Lower leg skin (tissue), 3 donors: ENCODE measurements at regions not wholly inside any gene's neighbourhood (a gene's known extent, or its start where the extent isn't known, plus 50 kb on each side); places are given as distances from the start of the nearest gene placed in this dataset.

ENCODE experiments used
- POLR2A ChIP-seq, 2 donors: fragments of 450-650 bp; IDR thresholded peaks; one replicate each; pipeline ENCODE4 v1.6.1; 2016 to 2017; ENCODE audit warnings: antibody characterized with exemption in 2 of 2, mild to moderate bottlenecking in 1 of 2, moderate library complexity in 1 of 2
- TF ChIP-seq, protein P1 (sequence below), 3 donors: fragments of 450-650 bp; IDR thresholded peaks; one replicate each; pipeline ENCODE4 v1.5.1; 2016; ENCODE audit warnings: antibody characterized with exemption in 3 of 3, mild to moderate bottlenecking in 3 of 3, moderate library complexity in 2 of 3

DNA sequence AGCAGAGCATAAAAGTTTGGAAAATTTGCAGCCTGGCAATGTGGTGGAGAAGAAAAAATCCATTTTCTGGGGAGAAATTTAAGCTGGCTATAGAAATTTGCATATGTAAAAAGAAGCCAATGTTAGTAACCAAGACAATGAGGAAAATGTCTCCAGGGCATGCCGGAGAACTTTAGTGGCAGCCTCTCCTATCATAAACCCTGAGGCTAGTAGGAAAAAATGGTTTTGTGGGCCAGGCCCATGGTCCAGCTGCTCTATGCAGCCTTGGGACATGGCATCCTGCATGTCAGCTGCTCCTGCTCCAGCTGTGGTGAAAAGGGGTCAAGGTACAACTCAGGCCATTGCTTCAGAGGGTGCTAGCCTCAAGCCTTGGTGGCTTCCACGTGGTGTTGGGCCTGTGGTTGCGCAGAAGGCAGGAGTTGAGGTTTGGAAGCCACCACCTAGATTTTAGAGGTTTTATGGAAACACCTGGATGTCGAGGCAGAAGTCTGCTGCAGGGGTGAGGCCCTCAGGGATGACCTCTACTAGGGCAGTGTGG, 101.8 kb upstream of the SYNCRIP start:
- TF ChIP-seq, protein P1, sequence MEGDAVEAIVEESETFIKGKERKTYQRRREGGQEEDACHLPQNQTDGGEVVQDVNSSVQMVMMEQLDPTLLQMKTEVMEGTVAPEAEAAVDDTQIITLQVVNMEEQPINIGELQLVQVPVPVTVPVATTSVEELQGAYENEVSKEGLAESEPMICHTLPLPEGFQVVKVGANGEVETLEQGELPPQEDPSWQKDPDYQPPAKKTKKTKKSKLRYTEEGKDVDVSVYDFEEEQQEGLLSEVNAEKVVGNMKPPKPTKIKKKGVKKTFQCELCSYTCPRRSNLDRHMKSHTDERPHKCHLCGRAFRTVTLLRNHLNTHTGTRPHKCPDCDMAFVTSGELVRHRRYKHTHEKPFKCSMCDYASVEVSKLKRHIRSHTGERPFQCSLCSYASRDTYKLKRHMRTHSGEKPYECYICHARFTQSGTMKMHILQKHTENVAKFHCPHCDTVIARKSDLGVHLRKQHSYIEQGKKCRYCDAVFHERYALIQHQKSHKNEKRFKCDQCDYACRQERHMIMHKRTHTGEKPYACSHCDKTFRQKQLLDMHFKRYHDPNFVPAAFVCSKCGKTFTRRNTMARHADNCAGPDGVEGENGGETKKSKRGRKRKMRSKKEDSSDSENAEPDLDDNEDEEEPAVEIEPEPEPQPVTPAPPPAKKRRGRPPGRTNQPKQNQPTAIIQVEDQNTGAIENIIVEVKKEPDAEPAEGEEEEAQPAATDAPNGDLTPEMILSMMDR (IDR thresholded peaks at IDR 0.05), result no peak
- no peak for TF ChIP-seq POLR2A (IDR thresholded peaks at IDR 0.05)
